ENCODE measurements at regions not wholly inside any gene's neighbourhood (a gene's known extent, or its start where the extent isn't known, plus 50 kb on each side); places are given as distances from the start of the nearest gene placed in this dataset.
A peak's percentile ranks its signal among the peaks of the same experiment; 100 is the strongest.
"Not testable (repeated sequence)": the region's sequence is repeated elsewhere in the genome, so short reads cannot be mapped to it uniquely, and the experiment has no call there.

GRCh38 chr12:9334041-9334692 lies 126.0 kb upstream of the PZP start:
- DNase-seq = no peak

GRCh38 chr12:9333161-9333560 lies 125.0 kb upstream of the PZP start:
- no peak for DNase-seq

- DNase-seq = no peak
Measured at GRCh38 chr12:9332564-9332963, 124.4 kb upstream of the PZP start.

- DNase-seq = peak; percentile 72
Measured at GRCh38 chr12:9331218-9331626, 123.0 kb upstream of the PZP start.

- no peak for DNase-seq
Measured at GRCh38 chr12:9329019-9329418, 120.8 kb upstream of the PZP start.

GRCh38 chr12:9328065-9328464 lies 119.9 kb upstream of the PZP start:
- DNase-seq = no peak

- no peak for DNase-seq
Measured at GRCh38 chr12:9327320-9327719, 119.1 kb upstream of the PZP start.

GRCh38 chr12:9326849-9327248 lies 118.7 kb upstream of the PZP start:
- DNase-seq = not testable (repeated sequence)

GRCh38 chr12:9326085-9326484 lies 117.9 kb upstream of the PZP start:
- DNase-seq = no peak

GRCh38 chr12:9325471-9325870 lies 117.3 kb upstream of the PZP start:
- no peak for DNase-seq

GRCh38 chr12:9324782-9325181 lies 116.6 kb upstream of the PZP start:
- DNase-seq = no peak

GRCh38 chr12:9323144-9323681 lies 115.0 kb upstream of the PZP start:
- no peak for DNase-seq

GRCh38 chr12:9319842-9320173 lies 111.6 kb upstream of the PZP start:
- DNase-seq = no peak

- no peak for DNase-seq
Measured at GRCh38 chr12:9319044-9319841, 111.0 kb upstream of the PZP start.

GRCh38 chr12:9313479-9313878 lies 105.3 kb upstream of the PZP start:
- not testable (repeated sequence) for DNase-seq

- not testable (repeated sequence) for DNase-seq
Measured at GRCh38 chr12:9312406-9313392, 104.5 kb upstream of the PZP start.

GRCh38 chr12:9311454-9311853 lies 103.3 kb upstream of the PZP start:
- DNase-seq = not testable (repeated sequence)

- not testable (repeated sequence) for DNase-seq
Measured at GRCh38 chr12:9310645-9311044, 102.5 kb upstream of the PZP start.

- not testable (repeated sequence) for DNase-seq
Measured at GRCh38 chr12:9309749-9310148, 101.6 kb upstream of the PZP start.

GRCh38 chr12:9308745-9309144 lies 100.5 kb upstream of the PZP start:
- DNase-seq = not testable (repeated sequence)

- DNase-seq = not testable (repeated sequence)
Measured at GRCh38 chr12:9308163-9308562, 100.0 kb upstream of the PZP start.

- DNase-seq = not testable (repeated sequence)
Measured at GRCh38 chr12:9307255-9307654, 99.1 kb upstream of the PZP start.

GRCh38 chr12:9306004-9306403 lies 97.8 kb upstream of the PZP start:
- DNase-seq = not testable (repeated sequence)

Data from activated CD4-positive, alpha-beta T cell treated with anti-CD3 and anti-CD28 coated beads, Interleukin-2, amount 50 U/mL, for 16 hours (primary cell).